ENCODE measurements at regions not wholly inside any gene's neighbourhood (a gene's known extent, or its start where the extent isn't known, plus 50 kb on each side); places are given as distances from the start of the nearest gene placed in this dataset.

DNA sequence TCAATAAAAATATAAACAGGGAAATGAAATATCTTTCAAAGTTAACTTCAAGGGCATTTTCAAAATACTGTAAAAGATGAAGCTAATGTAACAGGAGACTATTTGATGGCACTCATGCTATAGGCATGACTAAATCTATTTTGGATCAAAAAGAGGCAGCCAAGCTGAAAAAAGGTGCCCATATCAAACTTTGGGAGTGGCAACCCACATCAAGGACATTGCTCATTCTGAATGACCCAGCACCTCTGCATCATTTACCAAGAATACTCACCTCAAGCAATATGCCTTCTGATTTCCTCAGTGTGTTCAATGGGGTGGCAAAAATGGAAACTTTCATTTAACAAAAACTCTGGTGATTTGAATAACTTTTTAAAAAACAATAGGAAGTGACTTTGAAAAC, 853.3 kb downstream of the TLE1 start:
- DNase-seq (ENCODE audit: low read depth, low spot score): no peak
- CTCF ChIA-PET: no interaction called here
- TF ChIP-seq, protein P1, sequence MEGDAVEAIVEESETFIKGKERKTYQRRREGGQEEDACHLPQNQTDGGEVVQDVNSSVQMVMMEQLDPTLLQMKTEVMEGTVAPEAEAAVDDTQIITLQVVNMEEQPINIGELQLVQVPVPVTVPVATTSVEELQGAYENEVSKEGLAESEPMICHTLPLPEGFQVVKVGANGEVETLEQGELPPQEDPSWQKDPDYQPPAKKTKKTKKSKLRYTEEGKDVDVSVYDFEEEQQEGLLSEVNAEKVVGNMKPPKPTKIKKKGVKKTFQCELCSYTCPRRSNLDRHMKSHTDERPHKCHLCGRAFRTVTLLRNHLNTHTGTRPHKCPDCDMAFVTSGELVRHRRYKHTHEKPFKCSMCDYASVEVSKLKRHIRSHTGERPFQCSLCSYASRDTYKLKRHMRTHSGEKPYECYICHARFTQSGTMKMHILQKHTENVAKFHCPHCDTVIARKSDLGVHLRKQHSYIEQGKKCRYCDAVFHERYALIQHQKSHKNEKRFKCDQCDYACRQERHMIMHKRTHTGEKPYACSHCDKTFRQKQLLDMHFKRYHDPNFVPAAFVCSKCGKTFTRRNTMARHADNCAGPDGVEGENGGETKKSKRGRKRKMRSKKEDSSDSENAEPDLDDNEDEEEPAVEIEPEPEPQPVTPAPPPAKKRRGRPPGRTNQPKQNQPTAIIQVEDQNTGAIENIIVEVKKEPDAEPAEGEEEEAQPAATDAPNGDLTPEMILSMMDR (IDR thresholded peaks at IDR 0.05; ENCODE audit: insufficient read depth, low read length, missing control alignments): no peak
- POLR2A ChIA-PET: no interaction called here
- no peak overlapping the region for H3K4me3 ChIP-seq (ENCODE audit: low read depth, low read length)

DNA sequence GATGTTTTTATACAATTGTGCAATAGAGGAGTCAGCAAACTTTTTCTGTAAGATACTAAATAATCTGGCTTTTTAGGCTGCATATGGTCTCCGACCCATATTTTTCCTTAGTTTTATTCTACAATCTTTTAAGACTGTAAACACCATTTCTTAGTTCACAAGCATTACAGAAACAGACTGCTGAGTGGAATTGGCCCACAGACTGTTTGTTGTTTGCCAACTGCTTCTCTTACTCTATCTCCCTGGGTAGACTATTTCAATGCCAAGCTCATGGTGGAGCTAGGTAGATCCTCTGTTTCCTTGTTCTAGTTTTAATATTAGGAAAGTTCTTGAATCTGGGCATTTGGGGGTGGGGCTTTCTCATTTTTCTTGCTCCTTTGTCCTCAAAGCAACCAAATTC, 857.6 kb downstream of the TLE1 start:
- ChIA-PET POLR2A (no interaction called here), CTCF (no interaction called here)
- H3K4me3 ChIP-seq (ENCODE audit: low read depth, low read length): no peak overlapping the region
- TF ChIP-seq, protein P1 (IDR thresholded peaks at IDR 0.05; ENCODE audit: insufficient read depth, low read length, missing control alignments): no peak
- no peak for DNase-seq (ENCODE audit: low read depth, low spot score)

GRCh38 chr9:80811656-80812055, 877.7 kb downstream of the TLE1 start:
- CTCF ChIA-PET: no interaction called here
- no peak overlapping the region for H3K4me3 ChIP-seq (ENCODE audit: low read depth, low read length)
- POLR2A ChIA-PET: no interaction called here
- no peak for DNase-seq (ENCODE audit: low read depth, low spot score)
- TF ChIP-seq, protein P1 (IDR thresholded peaks at IDR 0.05; ENCODE audit: insufficient read depth, low read length, missing control alignments): no peak

GRCh38 chr9:80811003-80811402, 878.3 kb downstream of the TLE1 start:
- POLR2A ChIA-PET: no interaction called here

DNA sequence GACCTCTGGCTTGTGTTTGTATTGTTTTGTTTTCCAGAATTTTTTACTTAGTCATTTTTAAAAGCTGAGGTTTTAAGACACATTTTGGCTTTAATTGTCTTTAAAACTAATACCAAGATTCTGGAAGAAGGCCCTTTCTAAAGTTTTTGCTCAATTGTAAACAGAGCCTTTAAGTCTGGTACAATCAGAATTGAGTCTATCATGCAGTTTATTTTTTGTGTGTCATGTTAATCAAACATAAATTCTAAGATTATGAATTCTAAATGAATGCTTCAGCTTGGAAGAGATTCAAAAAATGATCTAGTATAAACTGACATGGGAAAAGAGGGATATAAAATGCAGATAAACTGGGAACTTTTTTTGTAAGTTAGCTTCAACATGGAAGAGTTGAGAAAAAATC, 882.7 kb downstream of the TLE1 start:
- DNase-seq (ENCODE audit: low read depth, low spot score): no peak
- ChIA-PET POLR2A (no interaction called here), CTCF (no interaction called here)
- no peak overlapping the region for H3K4me3 ChIP-seq (ENCODE audit: low read depth, low read length)
- TF ChIP-seq, protein P1 (IDR thresholded peaks at IDR 0.05; ENCODE audit: insufficient read depth, low read length, missing control alignments): no peak

More at GRCh38 chr9:80811003-80811402, 878.3 kb downstream of the TLE1 start:
- TF ChIP-seq, protein P1 (IDR thresholded peaks at IDR 0.05; ENCODE audit: insufficient read depth, low read length, missing control alignments): no peak
- no peak overlapping the region for H3K4me3 ChIP-seq (ENCODE audit: low read depth, low read length)
- CTCF ChIA-PET: no interaction called here
- DNase-seq (ENCODE audit: low read depth, low spot score): no peak

DNA sequence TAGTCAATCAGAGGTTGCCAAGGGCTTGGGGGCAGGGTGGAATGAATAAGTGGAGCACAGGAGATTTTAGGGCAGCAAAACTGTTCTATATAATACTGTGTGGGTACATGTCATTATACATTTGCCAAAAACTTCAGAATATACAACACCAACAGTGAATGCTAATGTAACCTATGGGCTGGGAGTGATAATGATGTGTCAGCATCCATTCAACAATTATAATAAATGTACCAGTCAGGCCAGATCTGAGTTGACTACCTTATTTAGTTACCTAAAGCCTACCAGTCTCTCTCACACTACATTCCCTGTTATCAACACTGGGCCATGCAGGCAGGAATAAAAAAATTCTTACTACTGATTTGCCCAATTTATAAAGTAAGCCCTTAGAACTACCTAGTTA, 884.5 kb downstream of the TLE1 start:
- POLR2A ChIA-PET: no interaction called here
- CTCF ChIA-PET: no interaction called here
- no peak for DNase-seq (ENCODE audit: low read depth, low spot score)
- TF ChIP-seq, protein P1 (IDR thresholded peaks at IDR 0.05; ENCODE audit: insufficient read depth, low read length, missing control alignments): no peak
- H3K4me3 ChIP-seq (ENCODE audit: low read depth, low read length): no peak overlapping the region
